OCI-LY1 (cell line): ENCODE measurements at regions not wholly inside any gene's neighbourhood (a gene's known extent, or its start where the extent isn't known, plus 50 kb on each side); places are given as distances from the start of the nearest gene placed in this dataset.

ENCODE experiments used
- CTCF ChIP-seq: fragments of 200-600 bp; sonication (generic), shearing (Covaris generic); IDR thresholded peaks from 2 replicates; pipeline ENCODE4 v1.5.1; 2017; ENCODE audit warnings: mild to moderate bottlenecking, antibody characterized with exemption, low read length, moderate library complexity, mixed read lengths
- EZH2 ChIP-seq: fragments of 200-600 bp; sonication (generic), shearing (Covaris generic); IDR thresholded peaks from 2 replicates; pipeline ENCODE4 v1.8.0; 2017; ENCODE audit warnings: borderline replicate concordance, mixed run types, mild to moderate bottlenecking, antibody characterized with exemption, low read length, moderate library complexity, mixed read lengths

DNA sequence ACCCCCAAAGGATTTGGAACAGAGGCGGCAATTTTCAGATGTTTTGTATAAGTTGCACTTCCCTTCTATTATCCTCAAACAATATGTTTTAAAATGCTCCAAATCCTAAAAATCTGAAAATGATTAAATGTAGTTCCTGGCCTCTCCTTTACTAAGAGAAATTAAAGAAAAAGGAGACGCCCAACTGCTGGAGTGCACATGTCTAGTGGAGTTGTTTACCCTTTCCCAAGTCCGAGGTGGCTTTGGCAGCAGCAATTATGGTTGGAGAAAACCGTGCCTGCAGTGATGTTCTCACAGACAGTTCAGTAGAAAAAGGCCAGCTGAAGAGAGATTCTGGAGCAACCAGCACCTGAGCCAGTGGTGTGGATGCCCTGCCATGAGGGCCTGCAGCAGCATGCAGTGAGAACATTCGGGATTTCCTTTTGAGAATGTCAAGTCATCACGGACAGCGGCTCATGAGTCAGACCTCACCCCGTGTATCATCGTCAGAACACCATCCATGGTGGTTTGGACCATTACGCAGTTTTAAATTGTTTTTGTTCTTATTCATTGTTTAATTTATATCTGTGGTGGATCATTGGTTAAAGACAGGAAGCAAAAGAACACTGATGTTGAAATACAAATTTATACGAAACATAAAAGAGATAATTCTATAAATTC, 179.0 kb upstream of the KRR1 start:
- TF ChIP-seq CTCF: no peak
- TF ChIP-seq EZH2: no peak
